ENCODE measurements at regions not wholly inside any gene's neighbourhood (a gene's known extent, or its start where the extent isn't known, plus 50 kb on each side); places are given as distances from the start of the nearest gene placed in this dataset.

DNA sequence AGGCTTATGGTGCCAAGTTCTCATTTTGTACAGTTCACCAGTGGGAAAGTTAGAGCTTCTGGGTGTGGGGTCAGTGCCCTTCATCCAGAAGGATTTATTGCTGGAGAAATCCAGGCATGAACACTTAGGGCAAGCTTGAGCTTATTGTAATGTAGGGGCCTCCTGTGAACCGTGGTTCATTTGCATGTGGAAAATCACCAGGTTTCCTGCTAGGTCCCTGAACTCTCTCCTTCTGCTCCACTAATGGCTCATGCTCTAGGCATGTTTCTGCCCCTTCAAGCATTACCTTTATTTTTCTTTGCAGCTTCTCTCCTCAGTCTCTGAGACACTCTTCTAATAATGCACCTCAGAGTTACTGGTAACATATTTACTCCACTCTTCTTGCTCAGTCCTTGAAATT is 79.3 kb upstream of the FAM98A start:
- ChIA-PET CTCF (no interaction called here), POLR2A (no interaction called here)
- no peak overlapping the region for H3K4me3 Mint-ChIP-seq
- H3K4me1 Mint-ChIP-seq = peaks cover 38% of the 10 kb centered on the region
- H3K27ac Mint-ChIP-seq = peak overlapping the region; percentile 10; the same call in 1 of the 2 replicates
- ATAC-seq (peak; percentile 90), DNase-seq (ENCODE audit: low spot score) (no peak)
- H3K27me3 Mint-ChIP-seq (ENCODE audit: low read depth) = no peaks in the 10 kb centered on the region
- TF ChIP-seq E2F1 (CRISPR knock-in tag; IDR thresholded peaks at IDR 0.05) (no peak), ZNF263 (CRISPR knock-in tag; IDR thresholded peaks at IDR 0.05; ENCODE audit: low read depth) (no peak), RELA (CRISPR knock-in tag; IDR thresholded peaks at IDR 0.05; ENCODE audit: borderline replicate concordance) (no peak), CREB1 (CRISPR knock-in tag; IDR thresholded peaks at IDR 0.05) (no peak), CBFB (CRISPR knock-in tag; IDR thresholded peaks at IDR 0.05; ENCODE audit: low read depth) (no peak), GTF2I (CRISPR knock-in tag; conservative IDR thresholded peaks at IDR 0.05) (no peak), ZNF512 (CRISPR knock-in tag; IDR thresholded peaks at IDR 0.05; ENCODE audit: borderline replicate concordance) (no peak), FOXJ3 (CRISPR knock-in tag; IDR thresholded peaks at IDR 0.05; ENCODE audit: borderline replicate concordance) (no peak), NR2C2 (CRISPR knock-in tag; IDR thresholded peaks at IDR 0.05) (no peak), IRF1 (CRISPR knock-in tag; IDR thresholded peaks at IDR 0.05) (no peak), ZNF121 (CRISPR knock-in tag; IDR thresholded peaks at IDR 0.05) (no peak), STAT6 (CRISPR knock-in tag; conservative IDR thresholded peaks at IDR 0.05; ENCODE audit: low read depth) (no peak), PRRX2 (CRISPR knock-in tag; IDR thresholded peaks at IDR 0.05) (no peak), NFE2L1 (CRISPR knock-in tag; IDR thresholded peaks at IDR 0.05) (no peak), EMX1 (CRISPR knock-in tag; IDR thresholded peaks at IDR 0.05) (no peak), HMGA2 (CRISPR knock-in tag; IDR thresholded peaks at IDR 0.05) (no peak), NFYB (CRISPR knock-in tag; conservative IDR thresholded peaks at IDR 0.05; ENCODE audit: low read depth) (no peak)
- TF ChIP-seq, protein P1, sequence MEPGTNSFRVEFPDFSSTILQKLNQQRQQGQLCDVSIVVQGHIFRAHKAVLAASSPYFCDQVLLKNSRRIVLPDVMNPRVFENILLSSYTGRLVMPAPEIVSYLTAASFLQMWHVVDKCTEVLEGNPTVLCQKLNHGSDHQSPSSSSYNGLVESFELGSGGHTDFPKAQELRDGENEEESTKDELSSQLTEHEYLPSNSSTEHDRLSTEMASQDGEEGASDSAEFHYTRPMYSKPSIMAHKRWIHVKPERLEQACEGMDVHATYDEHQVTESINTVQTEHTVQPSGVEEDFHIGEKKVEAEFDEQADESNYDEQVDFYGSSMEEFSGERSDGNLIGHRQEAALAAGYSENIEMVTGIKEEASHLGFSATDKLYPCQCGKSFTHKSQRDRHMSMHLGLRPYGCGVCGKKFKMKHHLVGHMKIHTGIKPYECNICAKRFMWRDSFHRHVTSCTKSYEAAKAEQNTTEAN (CRISPR knock-in tag; IDR thresholded peaks at IDR 0.05) = no peak
- TF ChIP-seq, protein P2, sequence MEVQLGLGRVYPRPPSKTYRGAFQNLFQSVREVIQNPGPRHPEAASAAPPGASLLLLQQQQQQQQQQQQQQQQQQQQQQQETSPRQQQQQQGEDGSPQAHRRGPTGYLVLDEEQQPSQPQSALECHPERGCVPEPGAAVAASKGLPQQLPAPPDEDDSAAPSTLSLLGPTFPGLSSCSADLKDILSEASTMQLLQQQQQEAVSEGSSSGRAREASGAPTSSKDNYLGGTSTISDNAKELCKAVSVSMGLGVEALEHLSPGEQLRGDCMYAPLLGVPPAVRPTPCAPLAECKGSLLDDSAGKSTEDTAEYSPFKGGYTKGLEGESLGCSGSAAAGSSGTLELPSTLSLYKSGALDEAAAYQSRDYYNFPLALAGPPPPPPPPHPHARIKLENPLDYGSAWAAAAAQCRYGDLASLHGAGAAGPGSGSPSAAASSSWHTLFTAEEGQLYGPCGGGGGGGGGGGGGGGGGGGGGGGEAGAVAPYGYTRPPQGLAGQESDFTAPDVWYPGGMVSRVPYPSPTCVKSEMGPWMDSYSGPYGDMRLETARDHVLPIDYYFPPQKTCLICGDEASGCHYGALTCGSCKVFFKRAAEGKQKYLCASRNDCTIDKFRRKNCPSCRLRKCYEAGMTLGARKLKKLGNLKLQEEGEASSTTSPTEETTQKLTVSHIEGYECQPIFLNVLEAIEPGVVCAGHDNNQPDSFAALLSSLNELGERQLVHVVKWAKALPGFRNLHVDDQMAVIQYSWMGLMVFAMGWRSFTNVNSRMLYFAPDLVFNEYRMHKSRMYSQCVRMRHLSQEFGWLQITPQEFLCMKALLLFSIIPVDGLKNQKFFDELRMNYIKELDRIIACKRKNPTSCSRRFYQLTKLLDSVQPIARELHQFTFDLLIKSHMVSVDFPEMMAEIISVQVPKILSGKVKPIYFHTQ (CRISPR knock-in tag; IDR thresholded peaks at IDR 0.05) = no peak
- TF ChIP-seq, protein P3, sequence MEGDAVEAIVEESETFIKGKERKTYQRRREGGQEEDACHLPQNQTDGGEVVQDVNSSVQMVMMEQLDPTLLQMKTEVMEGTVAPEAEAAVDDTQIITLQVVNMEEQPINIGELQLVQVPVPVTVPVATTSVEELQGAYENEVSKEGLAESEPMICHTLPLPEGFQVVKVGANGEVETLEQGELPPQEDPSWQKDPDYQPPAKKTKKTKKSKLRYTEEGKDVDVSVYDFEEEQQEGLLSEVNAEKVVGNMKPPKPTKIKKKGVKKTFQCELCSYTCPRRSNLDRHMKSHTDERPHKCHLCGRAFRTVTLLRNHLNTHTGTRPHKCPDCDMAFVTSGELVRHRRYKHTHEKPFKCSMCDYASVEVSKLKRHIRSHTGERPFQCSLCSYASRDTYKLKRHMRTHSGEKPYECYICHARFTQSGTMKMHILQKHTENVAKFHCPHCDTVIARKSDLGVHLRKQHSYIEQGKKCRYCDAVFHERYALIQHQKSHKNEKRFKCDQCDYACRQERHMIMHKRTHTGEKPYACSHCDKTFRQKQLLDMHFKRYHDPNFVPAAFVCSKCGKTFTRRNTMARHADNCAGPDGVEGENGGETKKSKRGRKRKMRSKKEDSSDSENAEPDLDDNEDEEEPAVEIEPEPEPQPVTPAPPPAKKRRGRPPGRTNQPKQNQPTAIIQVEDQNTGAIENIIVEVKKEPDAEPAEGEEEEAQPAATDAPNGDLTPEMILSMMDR (IDR thresholded peaks at IDR 0.05) = no peak
- no peaks in the 10 kb centered on the region for H3K9me3 Mint-ChIP-seq
- H3K36me3 Mint-ChIP-seq = no peaks in the 10 kb centered on the region

Data from WTC11 (cell line).